GM12891 (cell line): ENCODE measurements at regions not wholly inside any gene's neighbourhood (a gene's known extent, or its start where the extent isn't known, plus 50 kb on each side); places are given as distances from the start of the nearest gene placed in this dataset.

Experiments
- POLR2AphosphoS5 ChIP-seq: IDR thresholded peaks from 2 replicates; pipeline ENCODE4 v1.6.1; 2011; ENCODE audit warnings: low read depth, low read length, control low read depth
- TAF1 ChIP-seq: IDR thresholded peaks from 2 replicates; pipeline ENCODE4 v1.6.1; 2011; ENCODE audit warnings: low read depth, low read length, control low read depth

DNA sequence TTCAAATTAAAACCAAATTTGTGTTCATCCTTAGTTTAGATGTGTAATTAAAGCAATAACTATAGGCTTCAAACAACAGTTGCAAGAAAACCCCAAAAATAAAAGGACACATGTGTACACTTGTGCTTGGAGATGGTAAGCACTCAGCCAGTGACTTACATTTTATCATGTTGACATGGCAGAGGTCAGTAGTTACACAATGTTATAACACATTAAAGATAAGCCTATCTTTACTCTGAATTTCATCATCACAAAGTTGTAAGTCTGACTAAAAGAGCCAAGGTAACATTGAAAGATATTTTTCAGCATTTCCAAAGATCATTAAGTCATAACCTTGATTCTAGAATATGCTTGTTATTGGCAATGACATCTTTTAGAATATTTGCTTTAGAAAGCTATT is 98.5 kb upstream of the PNPLA4 start:
- TF ChIP-seq TAF1 (no peak), POLR2AphosphoS5 (no peak)
